ENCODE measurements at regions not wholly inside any gene's neighbourhood (a gene's known extent, or its start where the extent isn't known, plus 50 kb on each side); places are given as distances from the start of the nearest gene placed in this dataset.

GRCh38 chr6:132122871-132123270, 171.7 kb upstream of the CCN2 start:
- no peak for TF ChIP-seq EZH2 (IDR thresholded peaks at IDR 0.05; ENCODE audit: low read length)
- TF ChIP-seq CTCF (optimal IDR thresholded peaks at IDR 0.05 in 1 of 3, IDR thresholded peaks at IDR 0.05 in 1 of 3, conservative IDR thresholded peaks at IDR 0.05 in 1 of 3; ENCODE audit: extremely low read depth in 1 of 3, insufficient read depth in 2 of 3, low read length in 3 of 3) = no peak
- no peak overlapping the region for H3K9ac ChIP-seq (ENCODE audit: control insufficient read depth, extremely low read depth, insufficient read depth, low read length)
- H3K4me2 ChIP-seq (ENCODE audit: control insufficient read depth, extremely low read depth, insufficient read depth, low read depth, low read length) = no peak overlapping the region
- H4K20me1 ChIP-seq (ENCODE audit: control insufficient read depth, extremely low read depth, insufficient read depth, low read length) = no peaks in the 10 kb centered on the region
- H2AFZ ChIP-seq (ENCODE audit: control insufficient read depth, low read length) = no peak overlapping the region
- no peak overlapping the region for H3K27ac ChIP-seq (ENCODE audit: control insufficient read depth, insufficient read depth, low read length)
- no peak overlapping the region for H3K4me3 ChIP-seq (ENCODE audit: control insufficient read depth in 2 of 3, extremely low read depth in 1 of 3, insufficient read depth in 2 of 3, low read depth in 1 of 3, low read length in 3 of 3)
- H3K9me1 ChIP-seq (ENCODE audit: control insufficient read depth, extremely low read depth, insufficient read depth, low read length) = no peaks in the 10 kb centered on the region
- no peaks in the 10 kb centered on the region for H3K36me3 ChIP-seq (ENCODE audit: control insufficient read depth in 2 of 2, extremely low read depth in 1 of 2, insufficient read depth in 2 of 2, low read length in 2 of 2)
- no peaks in the 10 kb centered on the region for H3K4me1 ChIP-seq (ENCODE audit: control insufficient read depth, extremely low read depth, insufficient read depth, low read length)
- H3K9me3 ChIP-seq (ENCODE audit: control insufficient read depth, low read depth, low read length) = no peaks in the 10 kb centered on the region
- no peaks in the 10 kb centered on the region for H3K79me2 ChIP-seq (ENCODE audit: control insufficient read depth, insufficient read depth, low read length)
- DNase-seq (ENCODE audit: low read depth, low spot score) = no peak
- dilution Hi-C loops (cut with MboI; ENCODE audit: extremely low pct_ligation_motif_present, low sequenced_read_pairs) = no loop called here
- no peak for FAIRE-seq
- no peaks in the 10 kb centered on the region for H3K27me3 ChIP-seq (ENCODE audit: control insufficient read depth, extremely low read depth, insufficient read depth, low read length)

- H3K4me3 ChIP-seq (ENCODE audit: control insufficient read depth in 2 of 3, extremely low read depth in 1 of 3, insufficient read depth in 2 of 3, low read depth in 1 of 3, low read length in 3 of 3) = no peak overlapping the region
- DNase-seq (ENCODE audit: low read depth, low spot score) = no peak
- no peak overlapping the region for H2AFZ ChIP-seq (ENCODE audit: control insufficient read depth, low read length)
- H3K4me1 ChIP-seq (ENCODE audit: control insufficient read depth, extremely low read depth, insufficient read depth, low read length) = no peaks in the 10 kb centered on the region
- no peaks in the 10 kb centered on the region for H3K9me3 ChIP-seq (ENCODE audit: control insufficient read depth, low read depth, low read length)
- H3K27ac ChIP-seq (ENCODE audit: control insufficient read depth, insufficient read depth, low read length) = no peak overlapping the region
- no peaks in the 10 kb centered on the region for H3K79me2 ChIP-seq (ENCODE audit: control insufficient read depth, insufficient read depth, low read length)
- no peaks in the 10 kb centered on the region for H3K9me1 ChIP-seq (ENCODE audit: control insufficient read depth, extremely low read depth, insufficient read depth, low read length)
- H3K27me3 ChIP-seq (ENCODE audit: control insufficient read depth, extremely low read depth, insufficient read depth, low read length) = no peaks in the 10 kb centered on the region
- no peak overlapping the region for H3K4me2 ChIP-seq (ENCODE audit: control insufficient read depth, extremely low read depth, insufficient read depth, low read depth, low read length)
- no peak for FAIRE-seq
- no peak for TF ChIP-seq CTCF (optimal IDR thresholded peaks at IDR 0.05 in 1 of 3, IDR thresholded peaks at IDR 0.05 in 1 of 3, conservative IDR thresholded peaks at IDR 0.05 in 1 of 3; ENCODE audit: extremely low read depth in 1 of 3, insufficient read depth in 2 of 3, low read length in 3 of 3)
- no peak for TF ChIP-seq EZH2 (IDR thresholded peaks at IDR 0.05; ENCODE audit: low read length)
- no peaks in the 10 kb centered on the region for H3K36me3 ChIP-seq (ENCODE audit: control insufficient read depth in 2 of 2, extremely low read depth in 1 of 2, insufficient read depth in 2 of 2, low read length in 2 of 2)
- H3K9ac ChIP-seq (ENCODE audit: control insufficient read depth, extremely low read depth, insufficient read depth, low read length) = no peak overlapping the region
- H4K20me1 ChIP-seq (ENCODE audit: control insufficient read depth, extremely low read depth, insufficient read depth, low read length) = no peaks in the 10 kb centered on the region
- dilution Hi-C loops (cut with MboI; ENCODE audit: extremely low pct_ligation_motif_present, low sequenced_read_pairs) = no loop called here
These were observed 171.0 kb upstream of the CCN2 start for GRCh38 chr6:132122176-132122575.

All from keratinocyte (primary cell).